GM19025 (cell line): ENCODE measurements at regions not wholly inside any gene's neighbourhood (a gene's known extent, or its start where the extent isn't known, plus 50 kb on each side); places are given as distances from the start of the nearest gene placed in this dataset.

Experiments
- ATAC-seq: cut with Tn5 transposase; IDR thresholded peaks from one replicate; pipeline ENCODE4 v1.9.1; 2021; ENCODE audit warnings: mild to moderate bottlenecking, low read depth, moderate library complexity; ENCODE audit not compliant: unreplicated experiment

- ATAC-seq: no peak
These were observed 1983.6 kb downstream of the NCAM2 start for GRCh38 chr21:22981819-22982218.

GRCh38 chr21:22993144-22993543, 1994.9 kb downstream of the NCAM2 start:
- ATAC-seq: no peak

- no peak for ATAC-seq
These were observed 1995.8 kb downstream of the NCAM2 start for GRCh38 chr21:22993822-22994574.

- no peak for ATAC-seq
These were observed 2005.7 kb downstream of the NCAM2 start for GRCh38 chr21:23003951-23004350.

- ATAC-seq: no peak
These were observed 2010.5 kb downstream of the NCAM2 start for GRCh38 chr21:23008601-23009202.

GRCh38 chr21:23009360-23009759, 2011.2 kb downstream of the NCAM2 start:
- no peak for ATAC-seq

- no peak for ATAC-seq
These were observed 2015.8 kb downstream of the NCAM2 start for GRCh38 chr21:23014021-23014420.

GRCh38 chr21:23016617-23017016, 2018.4 kb downstream of the NCAM2 start:
- no peak for ATAC-seq

GRCh38 chr21:23017989-23018388, 2019.8 kb downstream of the NCAM2 start:
- ATAC-seq: no peak

- ATAC-seq: no peak
These were observed 2022.8 kb downstream of the NCAM2 start for GRCh38 chr21:23020969-23021368.

- ATAC-seq: no peak
These were observed 2023.3 kb downstream of the NCAM2 start for GRCh38 chr21:23021481-23021880.

GRCh38 chr21:23026878-23027277, 2028.7 kb downstream of the NCAM2 start:
- no peak for ATAC-seq

- no peak for ATAC-seq
These were observed 2041.6 kb downstream of the NCAM2 start for GRCh38 chr21:23039846-23040245.

GRCh38 chr21:23045955-23046354, 2047.7 kb downstream of the NCAM2 start:
- no peak for ATAC-seq

GRCh38 chr21:23067672-23068071, 2069.5 kb downstream of the NCAM2 start:
- ATAC-seq: no peak

GRCh38 chr21:23083242-23083641, 2085.0 kb downstream of the NCAM2 start:
- ATAC-seq: no peak

- no peak for ATAC-seq
These were observed 2095.1 kb downstream of the NCAM2 start for GRCh38 chr21:23093259-23093658.

- ATAC-seq: no peak
These were observed 2101.0 kb downstream of the NCAM2 start for GRCh38 chr21:23099185-23099584.

- ATAC-seq: no peak
These were observed 2102.9 kb downstream of the NCAM2 start for GRCh38 chr21:23101111-23101510.

GRCh38 chr21:23108533-23108932, 2110.3 kb downstream of the NCAM2 start:
- no peak for ATAC-seq

GRCh38 chr21:23111070-23111600, 2112.9 kb downstream of the NCAM2 start:
- no peak for ATAC-seq

- ATAC-seq: no peak
These were observed 2121.3 kb downstream of the NCAM2 start for GRCh38 chr21:23119491-23119890.
